Suprapubic skin (tissue), 4 donors: ENCODE measurements at regions not wholly inside any gene's neighbourhood (a gene's known extent, or its start where the extent isn't known, plus 50 kb on each side); places are given as distances from the start of the nearest gene placed in this dataset.

Experiments used
- DNase-seq, 2 donors: peaks; one replicate each; pipeline ENCODE4 v3.0.0-alpha.2; 2019; ENCODE audit warnings: low spot score in 2 of 2
- H3K27ac ChIP-seq: fragments of 200-600 bp; sonication (generic); one replicate; pipeline ENCODE4 v1.5.1; 2019
- H3K27me3 ChIP-seq: fragments of 200-600 bp; sonication (generic); one replicate; pipeline ENCODE4 v1.5.1; 2019
- H3K36me3 ChIP-seq: fragments of 200-600 bp; sonication (generic); one replicate; pipeline ENCODE4 v1.5.1; 2019
- H3K4me1 ChIP-seq: fragments of 200-600 bp; sonication (generic); one replicate; pipeline ENCODE4 v1.5.1; 2019
- H3K4me3 ChIP-seq: fragments of 200-600 bp; sonication (generic); one replicate; pipeline ENCODE4 v1.5.1; 2019; ENCODE audit warnings: mild to moderate bottlenecking
- H3K9me3 ChIP-seq: fragments of 200-600 bp; sonication (generic); one replicate; pipeline ENCODE4 v1.5.1; 2019
- EP300 ChIP-seq: sonication (generic); formaldehyde crosslinking; IDR thresholded peaks from one replicate; pipeline ENCODE4 v1.6.1; 2017; ENCODE audit warnings: antibody characterized with exemption
- POLR2A ChIP-seq, 2 donors: fragments of 450-650 bp; IDR thresholded peaks; one replicate each; pipeline ENCODE4 v1.6.1; 2017; ENCODE audit warnings: antibody characterized with exemption in 2 of 2, mild to moderate bottlenecking in 2 of 2, moderate library complexity in 2 of 2
- POLR2AphosphoS5 ChIP-seq, 3 donors: sonication (generic); formaldehyde crosslinking; IDR thresholded peaks; one replicate each; pipeline ENCODE4 v1.6.1; 2017; ENCODE audit warnings: antibody characterized with exemption in 3 of 3
- WGBS: methylation state at CpG from one replicate; pipeline ENCODE4 v1.1.5; 2018; 5-methylcytosine and 5-hydroxymethylcytosine counted together
- TF ChIP-seq, protein P1 (sequence below), 2 donors: fragments of 200-600 bp in 1 of 2; fragments of 450-650 bp in 1 of 2; sonication (generic) in 1 of 2; IDR thresholded peaks; one replicate each; pipeline ENCODE4 v1.5.1; 2016 to 2019; ENCODE audit warnings: antibody characterized with exemption in 2 of 2, mild to moderate bottlenecking in 1 of 2, moderate library complexity in 1 of 2

DNA sequence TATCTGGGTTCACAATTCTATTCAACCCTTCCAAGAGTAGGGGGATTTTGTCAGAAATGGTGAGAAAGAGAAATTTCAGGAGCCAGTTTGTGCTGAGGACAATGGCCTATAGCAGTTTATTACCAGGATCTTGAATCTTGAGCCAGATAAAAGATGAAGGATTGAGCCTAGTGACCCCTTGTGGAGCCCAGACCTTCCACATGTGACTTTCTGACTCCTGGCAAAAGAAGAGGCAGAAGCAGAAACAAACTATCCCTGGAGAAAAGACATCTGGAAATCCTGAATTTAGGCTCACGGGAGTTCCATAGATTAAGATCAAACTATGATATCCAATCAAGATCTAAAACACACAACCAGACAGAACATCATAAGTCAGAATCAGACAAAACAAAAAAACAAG lies 60.9 kb upstream of the CHRM2 start:
- H3K27ac ChIP-seq: no peak overlapping the region
- no peak for TF ChIP-seq POLR2AphosphoS5 (IDR thresholded peaks at IDR 0.05)
- no peak for TF ChIP-seq POLR2A (IDR thresholded peaks at IDR 0.05)
- TF ChIP-seq, protein P1, sequence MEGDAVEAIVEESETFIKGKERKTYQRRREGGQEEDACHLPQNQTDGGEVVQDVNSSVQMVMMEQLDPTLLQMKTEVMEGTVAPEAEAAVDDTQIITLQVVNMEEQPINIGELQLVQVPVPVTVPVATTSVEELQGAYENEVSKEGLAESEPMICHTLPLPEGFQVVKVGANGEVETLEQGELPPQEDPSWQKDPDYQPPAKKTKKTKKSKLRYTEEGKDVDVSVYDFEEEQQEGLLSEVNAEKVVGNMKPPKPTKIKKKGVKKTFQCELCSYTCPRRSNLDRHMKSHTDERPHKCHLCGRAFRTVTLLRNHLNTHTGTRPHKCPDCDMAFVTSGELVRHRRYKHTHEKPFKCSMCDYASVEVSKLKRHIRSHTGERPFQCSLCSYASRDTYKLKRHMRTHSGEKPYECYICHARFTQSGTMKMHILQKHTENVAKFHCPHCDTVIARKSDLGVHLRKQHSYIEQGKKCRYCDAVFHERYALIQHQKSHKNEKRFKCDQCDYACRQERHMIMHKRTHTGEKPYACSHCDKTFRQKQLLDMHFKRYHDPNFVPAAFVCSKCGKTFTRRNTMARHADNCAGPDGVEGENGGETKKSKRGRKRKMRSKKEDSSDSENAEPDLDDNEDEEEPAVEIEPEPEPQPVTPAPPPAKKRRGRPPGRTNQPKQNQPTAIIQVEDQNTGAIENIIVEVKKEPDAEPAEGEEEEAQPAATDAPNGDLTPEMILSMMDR (IDR thresholded peaks at IDR 0.05): no peak
- TF ChIP-seq EP300: no peak
- no peaks in the 10 kb centered on the region for H3K27me3 ChIP-seq
- no peaks in the 10 kb centered on the region for H3K4me1 ChIP-seq
- DNase-seq: no peak
- H3K4me3 ChIP-seq: no peak overlapping the region
- 27% methylated on average over 1 of the region's 1 CpG for WGBS
- no peaks in the 10 kb centered on the region for H3K36me3 ChIP-seq
- peaks cover 5% of the 10 kb centered on the region for H3K9me3 ChIP-seq

DNA sequence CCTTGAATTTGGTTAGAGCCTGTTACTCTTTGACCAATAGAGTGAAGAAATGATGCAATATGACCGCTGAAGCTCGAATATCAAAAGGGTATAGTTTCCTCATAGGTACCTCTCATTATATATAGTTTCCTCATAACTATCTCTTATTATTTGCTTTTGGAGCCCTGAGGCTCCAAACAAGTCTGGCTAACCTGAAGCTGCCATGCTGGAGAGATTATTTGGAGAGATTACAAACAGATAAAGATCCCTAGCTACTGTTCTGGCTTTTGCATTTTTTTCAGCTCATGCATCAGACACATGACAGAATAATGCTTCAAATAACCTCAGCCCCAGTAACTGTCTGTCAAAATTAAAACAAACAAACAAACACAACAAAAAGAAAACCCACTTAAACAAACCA lies 65.4 kb upstream of the CHRM2 start:
- no peaks in the 10 kb centered on the region for H3K36me3 ChIP-seq
- no peaks in the 10 kb centered on the region for H3K9me3 ChIP-seq
- TF ChIP-seq POLR2A (IDR thresholded peaks at IDR 0.05) (no peak), POLR2AphosphoS5 (IDR thresholded peaks at IDR 0.05) (no peak), EP300 (no peak)
- TF ChIP-seq, protein P1 (IDR thresholded peaks at IDR 0.05): no peak
- no peak overlapping the region for H3K27ac ChIP-seq
- H3K4me3 ChIP-seq: no peak overlapping the region
- 69% methylated on average over 2 of the region's 2 CpGs for WGBS
- no peaks in the 10 kb centered on the region for H3K27me3 ChIP-seq
- DNase-seq: no peak
- no peaks in the 10 kb centered on the region for H3K4me1 ChIP-seq

DNA sequence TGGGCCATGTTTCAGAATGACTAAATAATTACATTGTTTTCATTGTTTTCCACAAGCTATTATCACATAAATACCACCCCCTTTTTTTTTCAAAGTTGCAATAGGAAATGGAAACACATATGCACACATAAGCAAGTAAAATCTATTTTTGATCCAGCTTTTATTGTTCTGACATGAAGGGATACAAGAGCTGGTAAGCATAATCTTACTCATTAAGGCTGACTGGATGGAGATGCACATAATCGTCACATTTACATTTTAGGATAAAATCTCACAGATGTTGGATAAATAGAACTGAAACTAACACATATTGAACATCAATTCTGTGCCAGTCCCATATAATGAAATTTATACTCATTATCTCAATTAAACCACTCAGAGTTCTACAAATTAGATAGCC lies 84.5 kb upstream of the CHRM2 start:
- no peak overlapping the region for H3K4me3 ChIP-seq
- DNase-seq: no peak
- no peaks in the 10 kb centered on the region for H3K9me3 ChIP-seq
- TF ChIP-seq POLR2AphosphoS5 (IDR thresholded peaks at IDR 0.05) (no peak), POLR2A (IDR thresholded peaks at IDR 0.05) (no peak), EP300 (no peak)
- TF ChIP-seq, protein P1 (IDR thresholded peaks at IDR 0.05): no peak
- no peaks in the 10 kb centered on the region for H3K4me1 ChIP-seq
- H3K27ac ChIP-seq: no peak overlapping the region
- no peaks in the 10 kb centered on the region for H3K27me3 ChIP-seq
- H3K36me3 ChIP-seq: no peaks in the 10 kb centered on the region
- 84% methylated on average over 1 of the region's 1 CpG for WGBS

DNA sequence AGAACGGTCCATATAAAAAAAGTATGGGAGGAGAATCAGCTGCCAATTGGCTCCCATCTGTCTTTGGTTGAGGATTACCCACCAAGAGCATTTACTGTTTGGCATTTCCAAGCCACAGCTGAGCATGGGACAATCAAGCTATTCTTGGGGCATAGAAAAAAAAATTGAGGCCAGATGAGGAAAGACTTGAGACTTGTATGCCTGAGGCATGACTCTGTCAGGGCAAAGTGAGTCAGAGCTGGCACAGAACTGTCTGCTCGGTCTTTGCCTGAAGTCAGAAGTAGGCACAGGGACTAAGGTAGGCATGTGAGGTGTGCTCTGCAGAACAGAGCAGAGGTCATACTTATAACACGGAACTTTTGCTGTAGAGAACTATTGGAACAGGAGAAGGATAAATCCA lies 126.5 kb upstream of the CHRM2 start:
- 65% methylated on average over 3 of the region's 3 CpGs for WGBS
- no peak for DNase-seq
- H3K9me3 ChIP-seq: peaks cover 5% of the 10 kb centered on the region
- no peak overlapping the region for H3K4me3 ChIP-seq
- no peaks in the 10 kb centered on the region for H3K4me1 ChIP-seq
- TF ChIP-seq, protein P1 (IDR thresholded peaks at IDR 0.05): no peak
- TF ChIP-seq POLR2AphosphoS5 (IDR thresholded peaks at IDR 0.05) (no peak), EP300 (no peak), POLR2A (IDR thresholded peaks at IDR 0.05) (no peak)
- H3K27ac ChIP-seq: no peak overlapping the region
- no peaks in the 10 kb centered on the region for H3K27me3 ChIP-seq
- no peaks in the 10 kb centered on the region for H3K36me3 ChIP-seq

DNA sequence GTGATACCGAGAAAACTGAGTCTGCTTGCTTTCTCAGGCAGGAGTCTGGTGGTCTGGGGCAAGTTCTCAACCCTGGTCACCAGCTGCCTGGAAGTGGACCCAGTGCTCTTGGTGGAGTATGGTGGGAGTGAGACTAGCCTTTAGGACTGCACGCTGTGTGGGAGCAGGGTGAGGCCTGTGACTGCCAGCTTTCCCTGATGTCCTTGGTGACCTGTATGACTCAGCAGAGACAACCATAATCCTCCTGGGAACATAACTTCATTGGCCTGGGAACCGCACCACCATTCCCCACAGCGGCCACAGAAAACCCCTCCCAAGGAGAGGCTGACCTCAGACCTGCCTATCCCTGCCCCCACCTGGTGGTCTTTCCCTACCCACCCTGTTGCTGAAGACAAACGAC lies 139.5 kb upstream of the CHRM2 start:
- DNase-seq: no peak
- Histone ChIP-seq H3K9me3 (no peaks in the 10 kb centered on the region), H3K27me3 (no peaks in the 10 kb centered on the region), H3K4me3 (no peak overlapping the region), H3K4me1 (no peaks in the 10 kb centered on the region), H3K27ac (no peak overlapping the region), H3K36me3 (no peaks in the 10 kb centered on the region)
- WGBS: 61% methylated on average over 4 of the region's 5 CpGs
- TF ChIP-seq POLR2A (IDR thresholded peaks at IDR 0.05) (no peak), POLR2AphosphoS5 (IDR thresholded peaks at IDR 0.05) (no peak), EP300 (no peak)
- TF ChIP-seq, protein P1 (IDR thresholded peaks at IDR 0.05): no peak
